Activated naive CD4-positive, alpha-beta T cell treated with anti-CD3 and anti-CD28 coated beads, Interleukin-2, amount 50 U/mL, for 16 hours (primary cell): ENCODE measurements at regions not wholly inside any gene's neighbourhood (a gene's known extent, or its start where the extent isn't known, plus 50 kb on each side); places are given as distances from the start of the nearest gene placed in this dataset.

ENCODE experiments used
- DNase-seq: peaks from one replicate; pipeline ENCODE4 v3.0.0-alpha.2; 2020

GRCh38 chr13:75124415-75124814 lies 357.6 kb downstream of the TBC1D4 start:
- DNase-seq = no peak

- DNase-seq = no peak
Observed at GRCh38 chr13:75123428-75123827, 358.5 kb downstream of the TBC1D4 start.

GRCh38 chr13:75120085-75120484 lies 361.9 kb downstream of the TBC1D4 start:
- DNase-seq = no peak

GRCh38 chr13:75115171-75115570 lies 366.8 kb downstream of the TBC1D4 start:
- no peak for DNase-seq

- DNase-seq = no peak
Observed at GRCh38 chr13:75103976-75104375, 378.0 kb downstream of the TBC1D4 start.

- DNase-seq = no peak
Observed at GRCh38 chr13:75102001-75102716, 379.8 kb downstream of the TBC1D4 start.

- no peak for DNase-seq
Observed at GRCh38 chr13:75101348-75101747, 380.6 kb downstream of the TBC1D4 start.

- DNase-seq = no peak
Observed at GRCh38 chr13:75092143-75092542, 389.8 kb downstream of the TBC1D4 start.

- DNase-seq = no peak
Observed at GRCh38 chr13:75091718-75092117, 390.3 kb downstream of the TBC1D4 start.

GRCh38 chr13:75090872-75091615 lies 390.9 kb downstream of the TBC1D4 start:
- no peak for DNase-seq

GRCh38 chr13:75088915-75089314 lies 393.1 kb downstream of the TBC1D4 start:
- DNase-seq = no peak

- DNase-seq = no peak
Observed at GRCh38 chr13:75079226-75079625, 402.7 kb downstream of the TBC1D4 start.

- DNase-seq = no peak
Observed at GRCh38 chr13:75076476-75076875, 405.5 kb downstream of the TBC1D4 start.

GRCh38 chr13:75073786-75074185 lies 408.2 kb downstream of the TBC1D4 start:
- no peak for DNase-seq

- no peak for DNase-seq
Observed at GRCh38 chr13:75072891-75073290, 409.1 kb downstream of the TBC1D4 start.

- DNase-seq = no peak
Observed at GRCh38 chr13:75072368-75072767, 409.6 kb downstream of the TBC1D4 start.

- no peak for DNase-seq
Observed at GRCh38 chr13:75071796-75072195, 410.2 kb downstream of the TBC1D4 start.

- DNase-seq = no peak
Observed at GRCh38 chr13:75071395-75071794, 410.6 kb downstream of the TBC1D4 start.

GRCh38 chr13:75061909-75062308 lies 420.1 kb downstream of the TBC1D4 start:
- DNase-seq = no peak

GRCh38 chr13:75055296-75055695 lies 426.7 kb downstream of the TBC1D4 start:
- no peak for DNase-seq

- DNase-seq = no peak
Observed at GRCh38 chr13:75052616-75053015, 429.4 kb downstream of the TBC1D4 start.

GRCh38 chr13:75050419-75051046 lies 431.4 kb downstream of the TBC1D4 start:
- DNase-seq = no peak

- DNase-seq = no peak
Observed at GRCh38 chr13:75049735-75050335, 432.1 kb downstream of the TBC1D4 start.

GRCh38 chr13:75042807-75043206 lies 439.2 kb downstream of the TBC1D4 start:
- DNase-seq = no peak
